Stimulated activated CD8-positive, alpha-beta memory T cell treated with anti-CD3 and anti-CD28 coated beads, Interleukin-12 subunit alpha, Interleukin-12 subunit beta, amount 100 ng/mL, for 1 hour (primary cell): ENCODE measurements at regions not wholly inside any gene's neighbourhood (a gene's known extent, or its start where the extent isn't known, plus 50 kb on each side); places are given as distances from the start of the nearest gene placed in this dataset.
A peak's percentile ranks its signal among the peaks of the same experiment; 100 is the strongest.
"Not testable (repeated sequence)": the region's sequence is repeated elsewhere in the genome, so short reads cannot be mapped to it uniquely, and the experiment has no call there.

Experiments
- DNase-seq: peaks from one replicate; pipeline ENCODE4 v3.0.0-alpha.2; 2020; ENCODE audit warnings: low read depth

DNA sequence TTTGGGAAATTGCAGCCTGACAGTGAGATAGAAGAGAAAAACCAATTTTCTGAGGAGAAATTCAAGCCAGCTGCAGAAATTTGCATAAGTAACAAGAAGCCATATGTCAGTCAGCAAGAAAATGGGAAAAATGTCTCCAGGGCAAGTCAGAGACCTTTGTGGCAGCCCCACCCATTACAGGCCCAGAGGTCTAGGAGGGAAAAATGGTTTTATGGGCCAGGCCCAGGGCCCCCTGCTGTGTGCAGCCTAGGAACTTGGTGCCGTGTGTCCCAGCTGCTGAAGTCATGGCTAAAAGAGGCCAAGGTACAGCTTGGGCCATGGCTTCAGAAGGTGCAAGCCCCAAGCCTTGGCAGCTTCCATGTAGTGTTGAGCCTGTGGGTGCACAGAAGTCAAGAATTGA lies 296.1 kb downstream of the TTC6 start:
- DNase-seq: not testable (repeated sequence)

- DNase-seq: no peak
Measured at GRCh38 chr14:37894463-37894862, 299.0 kb downstream of the TTC6 start.

DNA sequence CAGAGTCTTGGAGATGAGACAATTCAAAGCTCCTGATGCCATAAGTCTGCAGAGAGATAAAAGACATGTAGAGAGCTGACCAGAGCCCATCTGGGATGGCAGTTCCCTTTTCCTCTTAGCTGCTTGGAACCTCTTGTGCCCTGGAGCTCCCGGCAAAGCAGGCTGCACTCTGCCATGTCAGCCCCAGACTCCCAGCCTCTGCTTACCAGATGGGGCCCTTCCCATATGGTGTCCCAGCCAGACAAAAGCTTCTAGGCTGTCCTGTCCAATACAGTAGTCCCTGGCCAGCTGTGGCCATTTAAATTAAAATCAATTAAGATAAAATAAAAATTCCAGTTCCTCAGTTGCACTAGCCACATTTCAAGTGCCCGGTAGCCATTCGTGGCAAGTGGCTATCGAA lies 303.9 kb downstream of the TTC6 start:
- DNase-seq: no peak

GRCh38 chr14:37900561-37900960 lies 305.1 kb downstream of the TTC6 start:
- DNase-seq: no peak

DNA sequence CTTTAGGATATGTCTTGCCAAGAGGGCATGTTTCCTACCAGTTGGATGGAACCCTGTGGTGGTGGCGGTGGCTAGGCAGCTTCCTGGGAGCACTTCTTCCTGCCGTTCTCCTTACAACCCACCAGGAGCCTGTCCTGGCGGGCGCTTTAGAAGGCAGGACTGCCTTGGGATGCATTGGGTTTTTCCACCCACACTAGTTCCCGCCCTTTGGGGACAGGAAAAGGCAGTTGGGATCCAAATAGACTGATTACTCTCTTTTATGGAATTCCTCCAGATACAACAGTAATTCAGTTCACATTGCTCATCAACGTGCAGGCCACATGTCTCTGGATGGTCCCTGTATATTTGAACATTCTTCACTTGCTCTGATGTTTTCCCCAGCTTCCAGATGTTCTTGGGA lies 305.7 kb upstream of the SSTR1 start:
- DNase-seq: no peak

DNA sequence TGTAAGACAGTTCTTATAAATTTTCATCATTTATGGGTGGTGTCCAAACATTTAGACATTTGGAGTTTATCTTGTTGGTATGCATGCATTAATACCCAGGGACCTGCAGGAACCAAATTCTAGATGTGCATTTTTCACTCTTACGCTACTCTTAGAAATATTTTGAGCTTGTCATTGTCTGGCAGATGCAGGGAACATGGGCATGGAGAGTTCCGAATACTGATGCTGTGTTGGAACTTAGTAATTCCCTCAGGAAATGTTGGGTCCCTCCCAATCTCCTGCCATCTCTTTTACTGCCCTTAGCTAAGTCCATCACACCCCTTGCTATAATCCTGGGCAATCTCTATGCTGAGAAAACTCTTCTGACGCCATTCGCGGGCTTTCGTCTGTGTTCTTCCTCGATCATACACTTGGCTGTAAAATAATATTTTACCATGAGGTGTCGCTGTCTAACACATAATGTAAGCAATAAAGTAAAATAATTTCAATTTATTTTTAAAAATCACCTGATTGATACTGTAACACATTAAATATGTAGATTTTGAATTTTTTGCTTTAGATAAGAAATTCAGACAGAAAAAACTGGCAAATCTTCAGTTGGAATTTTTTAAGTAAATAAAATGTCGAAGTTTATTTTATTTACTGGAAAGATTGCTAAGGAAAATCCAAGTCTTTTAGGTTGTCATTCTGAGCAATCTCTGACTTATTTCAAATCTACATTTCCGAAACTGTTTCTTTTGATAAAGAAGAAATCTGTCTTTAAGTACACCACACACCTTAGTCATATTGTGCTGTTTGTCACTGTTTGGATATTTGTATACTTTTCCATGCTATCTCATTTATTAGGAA lies 304.1 kb upstream of the SSTR1 start:
- no peak for DNase-seq

DNA sequence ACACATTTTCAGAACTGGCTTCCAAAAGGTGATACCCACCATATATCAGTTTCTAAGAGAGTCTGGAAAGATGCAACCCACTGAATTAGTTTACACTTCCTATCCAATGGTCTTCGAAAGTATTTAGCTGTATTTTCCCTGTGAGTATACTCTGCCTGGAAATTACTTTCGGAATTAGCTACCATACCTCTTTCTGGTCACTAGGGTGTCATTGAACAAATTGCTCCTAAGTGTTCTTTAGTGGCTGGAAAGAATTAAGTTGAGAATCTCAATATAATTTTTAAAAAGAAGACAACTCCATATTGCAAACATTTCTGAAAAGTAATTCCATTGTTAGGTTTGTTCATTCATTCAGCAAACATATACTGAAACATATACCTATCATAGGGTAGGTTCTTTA lies 283.1 kb upstream of the SSTR1 start:
- no peak for DNase-seq

GRCh38 chr14:37932008-37932407 lies 275.7 kb upstream of the SSTR1 start:
- no peak for DNase-seq

GRCh38 chr14:37932481-37932880 lies 275.2 kb upstream of the SSTR1 start:
- no peak for DNase-seq

DNA sequence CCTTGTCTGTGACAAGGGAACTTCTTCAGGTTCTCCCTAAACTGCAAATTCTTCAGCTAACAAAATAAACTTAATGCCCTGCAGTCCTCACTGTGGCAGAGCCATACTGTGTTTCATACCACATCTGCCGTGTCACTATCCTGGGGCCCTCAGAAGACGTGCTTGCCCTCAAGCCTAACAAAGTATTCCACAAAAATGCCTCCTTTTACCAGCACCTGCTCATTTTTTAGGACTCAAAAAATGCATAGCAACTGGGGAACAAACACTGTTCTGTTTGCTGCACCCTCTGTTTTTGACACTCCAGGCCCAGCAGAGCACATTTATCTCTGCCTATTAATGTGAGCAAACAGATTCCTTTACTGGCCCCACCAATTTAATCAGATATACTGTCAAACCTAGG lies 270.7 kb upstream of the SSTR1 start:
- no peak for DNase-seq

DNA sequence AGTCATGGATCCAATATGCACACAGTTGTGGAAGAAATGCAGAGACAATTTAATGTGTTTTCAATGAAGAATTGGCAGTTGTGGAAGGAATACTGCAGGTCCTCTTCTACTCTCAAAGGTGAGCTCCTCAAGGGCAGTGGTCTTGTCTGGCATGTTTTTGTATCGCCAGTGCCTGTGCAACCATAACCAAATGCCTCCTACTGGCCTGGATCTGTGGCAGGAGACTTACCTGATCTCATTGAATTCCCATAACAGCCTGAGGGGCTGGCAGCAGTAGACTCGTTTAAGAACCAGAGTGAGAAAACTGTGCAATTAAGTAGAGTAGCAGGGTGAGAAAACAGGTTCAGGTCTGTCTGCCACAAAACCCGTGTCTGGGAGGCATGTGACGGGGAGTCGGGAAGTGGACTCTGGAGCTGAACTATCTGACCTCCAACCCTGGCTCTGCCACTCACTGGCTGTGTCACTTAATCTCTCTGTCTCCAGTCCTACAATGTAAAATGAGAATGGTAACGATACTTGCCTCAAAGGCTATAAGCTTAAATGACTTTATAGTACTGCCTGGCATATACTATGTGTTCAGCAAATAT lies 268.2 kb upstream of the SSTR1 start:
- DNase-seq: no peak

DNA sequence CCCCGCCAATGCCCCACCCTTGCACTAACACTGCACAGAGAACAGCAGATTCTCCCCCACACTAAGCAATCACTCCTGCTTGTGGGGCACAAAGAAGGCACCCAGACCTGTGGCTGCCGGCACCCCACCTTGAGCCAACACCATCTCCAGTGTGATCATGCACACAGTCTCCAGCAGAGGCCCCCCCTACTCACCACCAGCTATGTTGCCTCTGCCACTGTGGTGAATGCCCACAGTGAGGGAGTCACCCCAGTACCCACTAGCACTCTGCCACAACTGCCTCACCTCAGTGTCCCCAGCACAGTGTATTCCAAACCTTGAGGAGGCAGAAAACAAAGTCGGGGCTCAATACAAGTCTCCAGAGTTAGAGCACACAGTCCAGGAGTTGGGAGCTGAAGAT lies 261.7 kb upstream of the SSTR1 start:
- no peak for DNase-seq

GRCh38 chr14:37946819-37947218 lies 260.9 kb upstream of the SSTR1 start:
- DNase-seq: no peak

GRCh38 chr14:37948266-37948665 lies 259.4 kb upstream of the SSTR1 start:
- DNase-seq: no peak

GRCh38 chr14:37968664-37969240 lies 239.0 kb upstream of the SSTR1 start:
- no peak for DNase-seq

DNA sequence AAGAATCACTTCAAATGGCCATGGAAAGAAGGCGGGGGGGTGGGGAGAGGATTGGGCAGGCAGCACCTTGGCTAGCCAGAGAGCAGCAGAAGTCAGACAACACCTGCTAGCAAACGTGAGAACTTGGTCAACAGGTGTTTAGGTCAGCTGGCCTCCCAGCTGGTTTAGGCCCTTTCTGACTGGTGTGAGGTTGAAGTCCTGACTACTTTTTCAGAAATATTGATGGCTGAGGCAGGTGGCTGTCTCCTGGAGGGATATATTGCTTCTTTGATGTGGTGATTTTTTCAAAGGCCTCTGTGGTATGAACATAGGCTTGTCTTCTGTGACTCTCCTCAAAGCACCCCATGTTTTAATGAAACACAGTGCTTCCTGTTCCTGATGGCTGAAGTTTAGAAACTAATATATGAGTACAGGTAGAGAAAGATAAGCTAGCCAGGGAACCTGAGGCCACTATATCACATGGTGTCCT lies 238.2 kb upstream of the SSTR1 start:
- no peak for DNase-seq

DNA sequence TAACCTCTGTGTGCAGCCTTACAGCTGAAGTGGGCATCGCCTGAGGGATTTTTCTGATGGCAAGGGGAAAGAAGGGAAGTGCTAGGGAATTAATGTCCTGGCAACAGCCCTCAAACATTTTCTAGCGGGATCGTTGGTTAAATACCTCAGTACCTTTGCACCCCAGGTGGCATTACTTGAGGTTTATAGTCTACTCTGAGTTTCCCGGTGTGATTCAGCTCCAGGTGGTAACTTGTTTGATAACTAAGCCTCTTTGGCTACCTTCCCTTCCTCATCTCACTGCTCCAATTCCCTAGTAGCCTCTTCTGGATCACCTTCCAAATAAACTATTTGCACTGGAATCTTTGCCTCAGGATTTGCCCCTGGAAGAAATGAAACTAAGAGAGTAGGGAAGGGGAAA lies 237.0 kb upstream of the SSTR1 start:
- no peak for DNase-seq

DNA sequence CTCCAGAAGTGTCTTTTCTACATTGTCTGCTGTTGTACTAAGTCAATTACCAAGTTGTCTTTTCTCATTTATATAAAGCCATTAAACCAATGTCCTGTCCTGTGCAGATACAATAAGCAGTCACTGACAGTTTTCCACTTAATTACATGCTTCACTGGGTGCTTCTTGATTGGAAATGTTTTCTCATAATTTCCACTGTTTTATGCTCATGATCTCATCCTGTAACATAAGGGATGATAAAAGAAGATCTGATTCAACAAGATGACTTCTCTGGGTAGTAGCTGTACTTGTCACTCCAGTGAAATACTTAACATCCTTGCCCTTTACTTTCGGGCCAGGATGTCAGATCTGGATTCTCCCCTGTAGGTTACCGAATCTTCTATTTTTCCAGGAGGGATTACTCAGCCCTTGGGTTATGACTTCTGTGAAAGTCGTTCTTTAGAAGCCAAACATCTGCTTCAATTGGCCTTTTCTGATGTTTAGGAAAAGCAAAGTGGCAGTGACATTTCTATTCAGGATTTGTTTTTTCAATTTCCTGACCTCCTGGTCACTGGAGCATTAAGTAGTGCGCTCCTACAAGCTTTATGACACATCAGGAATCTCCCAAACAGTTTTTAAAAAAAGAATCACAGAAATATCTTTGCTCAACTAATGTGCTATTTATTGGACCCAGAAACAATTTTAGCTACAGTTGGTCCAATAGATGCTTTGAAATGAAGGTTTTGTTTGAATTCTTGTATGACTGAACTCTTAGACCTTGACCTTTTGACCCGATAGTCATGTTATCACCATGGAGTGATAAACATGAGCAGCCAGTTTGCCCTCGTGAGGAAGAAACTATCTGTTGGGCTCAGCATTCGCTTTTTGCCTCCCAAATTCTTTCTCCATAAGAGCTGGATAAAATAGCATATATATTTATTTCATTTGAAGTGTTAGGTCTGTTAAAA lies 234.5 kb upstream of the SSTR1 start:
- no peak for DNase-seq

- DNase-seq: no peak
Measured at GRCh38 chr14:37974421-37974820, 233.3 kb upstream of the SSTR1 start.

GRCh38 chr14:37977481-37977880 lies 230.2 kb upstream of the SSTR1 start:
- no peak for DNase-seq

GRCh38 chr14:37985826-37986470 lies 221.8 kb upstream of the SSTR1 start:
- DNase-seq: peak; percentile 32

DNA sequence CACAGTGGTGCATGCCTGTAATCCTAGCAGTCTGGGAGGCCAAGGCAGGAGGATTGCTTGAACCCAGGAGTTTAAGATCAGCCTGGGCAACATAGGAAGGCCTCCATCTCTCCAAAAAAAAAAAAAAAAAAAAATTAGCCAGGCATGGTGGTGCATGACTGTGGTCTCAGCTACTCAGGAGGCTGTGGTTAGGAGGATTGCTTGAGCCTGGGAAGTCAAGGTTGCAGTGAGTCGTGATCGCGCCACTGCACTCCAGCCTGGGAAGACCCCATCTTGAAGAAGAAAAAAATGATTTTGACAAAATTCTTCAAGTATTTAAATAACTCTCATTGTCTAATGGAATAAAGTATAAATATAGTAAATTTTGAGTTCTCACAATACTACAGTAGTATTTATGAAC lies 219.2 kb upstream of the SSTR1 start:
- DNase-seq: no peak
